ENCODE measurements at regions not wholly inside any gene's neighbourhood (a gene's known extent, or its start where the extent isn't known, plus 50 kb on each side); places are given as distances from the start of the nearest gene placed in this dataset.

GRCh38 chr11:100469835-100470234 lies 217.3 kb upstream of the ARHGAP42 start:
- Histone ChIP-seq H3K79me2 (ENCODE audit: insufficient read depth, low read length) (no peaks in the 10 kb centered on the region), H2AFZ (ENCODE audit: low read length) (no peak overlapping the region), H3F3A (ENCODE audit: low read depth) (no peaks in the 10 kb centered on the region), H3K4me3 (ENCODE audit: low read length, poor library complexity, severe bottlenecking) (no peak overlapping the region), H3K4me1 (ENCODE audit: insufficient read depth, low read length, poor library complexity, severe bottlenecking) (no peaks in the 10 kb centered on the region), H3K9me2 (replicated peaks; ENCODE audit: low read depth, low read length) (no peaks in the 10 kb centered on the region), H3K27me3 (ENCODE audit: insufficient read depth, low read length, poor library complexity, severe bottlenecking) (no peaks in the 10 kb centered on the region), H3K4me2 (ENCODE audit: low read depth, low read length, poor library complexity, severe bottlenecking) (no peak overlapping the region), H3K9me3 (ENCODE audit: insufficient read depth, low read depth, low read length) (no peaks in the 10 kb centered on the region), H3K9ac (ENCODE audit: low read depth, low read length, poor library complexity, severe bottlenecking) (no peak overlapping the region), H3K36me3 (ENCODE audit: insufficient read depth, low read length) (no peaks in the 10 kb centered on the region), H4K20me1 (ENCODE audit: insufficient read depth, low read length, poor library complexity, severe bottlenecking) (no peaks in the 10 kb centered on the region)
- TF ChIP-seq EZH2phosphoT487 (IDR thresholded peaks at IDR 0.05; ENCODE audit: borderline replicate concordance) (no peak), CTCF (conservative IDR thresholded peaks at IDR 0.05; ENCODE audit: low read length) (no peak)

GRCh38 chr11:100472727-100473389 lies 214.2 kb upstream of the ARHGAP42 start:
- no peak overlapping the region for H3K4me3 ChIP-seq (ENCODE audit: low read length, poor library complexity, severe bottlenecking)
- no peaks in the 10 kb centered on the region for H3K79me2 ChIP-seq (ENCODE audit: insufficient read depth, low read length)
- no peak overlapping the region for H3K9ac ChIP-seq (ENCODE audit: low read depth, low read length, poor library complexity, severe bottlenecking)
- H3K9me3 ChIP-seq (ENCODE audit: insufficient read depth, low read depth, low read length), result no peaks in the 10 kb centered on the region
- no peak overlapping the region for H3K4me2 ChIP-seq (ENCODE audit: low read depth, low read length, poor library complexity, severe bottlenecking)
- no peaks in the 10 kb centered on the region for H3K27me3 ChIP-seq (ENCODE audit: insufficient read depth, low read length, poor library complexity, severe bottlenecking)
- H2AFZ ChIP-seq (ENCODE audit: low read length), result no peak overlapping the region
- no peaks in the 10 kb centered on the region for H3K4me1 ChIP-seq (ENCODE audit: insufficient read depth, low read length, poor library complexity, severe bottlenecking)
- H4K20me1 ChIP-seq (ENCODE audit: insufficient read depth, low read length, poor library complexity, severe bottlenecking), result no peaks in the 10 kb centered on the region
- TF ChIP-seq EZH2phosphoT487 (IDR thresholded peaks at IDR 0.05; ENCODE audit: borderline replicate concordance), result no peak
- no peak for TF ChIP-seq CTCF (conservative IDR thresholded peaks at IDR 0.05; ENCODE audit: low read length)
- no peaks in the 10 kb centered on the region for H3K9me2 ChIP-seq (replicated peaks; ENCODE audit: low read depth, low read length)
- H3F3A ChIP-seq (ENCODE audit: low read depth), result no peaks in the 10 kb centered on the region
- H3K36me3 ChIP-seq (ENCODE audit: insufficient read depth, low read length), result no peaks in the 10 kb centered on the region

- Histone ChIP-seq H4K20me1 (ENCODE audit: insufficient read depth, low read length, poor library complexity, severe bottlenecking) (no peaks in the 10 kb centered on the region), H3K4me1 (ENCODE audit: insufficient read depth, low read length, poor library complexity, severe bottlenecking) (no peaks in the 10 kb centered on the region), H3K79me2 (ENCODE audit: insufficient read depth, low read length) (no peaks in the 10 kb centered on the region), H3K9me3 (ENCODE audit: insufficient read depth, low read depth, low read length) (no peaks in the 10 kb centered on the region), H3F3A (ENCODE audit: low read depth) (no peaks in the 10 kb centered on the region), H3K27me3 (ENCODE audit: insufficient read depth, low read length, poor library complexity, severe bottlenecking) (no peaks in the 10 kb centered on the region), H3K9ac (ENCODE audit: low read depth, low read length, poor library complexity, severe bottlenecking) (no peak overlapping the region), H3K4me2 (ENCODE audit: low read depth, low read length, poor library complexity, severe bottlenecking) (no peak overlapping the region), H3K36me3 (ENCODE audit: insufficient read depth, low read length) (no peaks in the 10 kb centered on the region), H3K9me2 (replicated peaks; ENCODE audit: low read depth, low read length) (no peaks in the 10 kb centered on the region), H2AFZ (ENCODE audit: low read length) (no peak overlapping the region), H3K4me3 (ENCODE audit: low read length, poor library complexity, severe bottlenecking) (no peak overlapping the region)
- TF ChIP-seq CTCF (conservative IDR thresholded peaks at IDR 0.05; ENCODE audit: low read length) (no peak), EZH2phosphoT487 (IDR thresholded peaks at IDR 0.05; ENCODE audit: borderline replicate concordance) (no peak)
Observed at GRCh38 chr11:100473390-100473740, 213.7 kb upstream of the ARHGAP42 start.
